H9 (cell line): ENCODE measurements at regions not wholly inside any gene's neighbourhood (a gene's known extent, or its start where the extent isn't known, plus 50 kb on each side); places are given as distances from the start of the nearest gene placed in this dataset.

Experiments
- DNase-seq: peaks from one replicate; pipeline ENCODE4 v3.0.0-alpha.2; 2017
- H2AFZ ChIP-seq: one replicate; pipeline ENCODE4 v1.6.1; 2013; ENCODE audit warnings: mild to moderate bottlenecking, low read length, control low read depth, moderate library complexity
- H2AK5ac ChIP-seq: 2 replicates; pipeline ENCODE4 v1.6.1; 2013; ENCODE audit warnings: low read length, control low read depth, mixed read lengths; ENCODE audit not compliant: insufficient read length
- H2BK120ac ChIP-seq: one replicate; pipeline ENCODE4 v1.6.1; 2013; ENCODE audit warnings: low read depth, mild to moderate bottlenecking, low read length, control low read depth, inconsistent platforms; ENCODE audit not compliant: poor library complexity, severe bottlenecking
- H2BK12ac ChIP-seq: 2 replicates; pipeline ENCODE4 v1.6.1; 2013; ENCODE audit warnings: low read length, control low read depth, mixed read lengths, low read depth; ENCODE audit not compliant: insufficient read length
- H2BK15ac ChIP-seq: 2 replicates; pipeline ENCODE4 v1.6.1; 2013; ENCODE audit warnings: low read depth, low read length, control low read depth
- H2BK20ac ChIP-seq: one replicate; pipeline ENCODE4 v1.6.1; 2013; ENCODE audit warnings: low read depth, mild to moderate bottlenecking, low read length, control low read depth, inconsistent platforms; ENCODE audit not compliant: poor library complexity, severe bottlenecking
- H2BK5ac ChIP-seq: 2 replicates; pipeline ENCODE4 v1.6.1; 2013; ENCODE audit warnings: low read length, control low read depth, mixed read lengths; ENCODE audit not compliant: insufficient read length
- H3K14ac ChIP-seq: 2 replicates; pipeline ENCODE4 v1.6.1; 2013; ENCODE audit warnings: low read length, control low read depth; ENCODE audit not compliant: insufficient read depth
- H3K18ac ChIP-seq: 2 replicates; pipeline ENCODE4 v1.6.1; 2013; ENCODE audit warnings: low read depth, mild to moderate bottlenecking, mixed read lengths, low read length, control low read depth; ENCODE audit not compliant: insufficient read length
- H3K23ac ChIP-seq: 2 replicates; pipeline ENCODE4 v1.6.1; 2013; ENCODE audit warnings: low read length, control low read depth, mixed read lengths, low read depth; ENCODE audit not compliant: insufficient read length
- H3K23me2 ChIP-seq: 2 replicates; pipeline ENCODE4 v1.6.1; 2013; ENCODE audit warnings: low read depth, mild to moderate bottlenecking, mixed read lengths, low read length, control low read depth; ENCODE audit not compliant: insufficient read length, poor library complexity, severe bottlenecking
- H3K27ac ChIP-seq: 2 replicates; pipeline ENCODE4 v1.5.1; 2013; ENCODE audit warnings: low read length, control low read depth, mixed read lengths, low read depth; ENCODE audit not compliant: insufficient read length
- H3K27me3 ChIP-seq: 2 replicates; pipeline ENCODE4 v1.6.1; 2013; ENCODE audit warnings: low read length, control low read depth, inconsistent platforms; ENCODE audit not compliant: insufficient read depth
- H3K4ac ChIP-seq: 2 replicates; pipeline ENCODE4 v1.6.1; 2013; ENCODE audit warnings: low read depth, mild to moderate bottlenecking, control low read depth, inconsistent platforms, low read length, moderate library complexity
- H3K4me1 ChIP-seq: 2 replicates; pipeline ENCODE4 v1.6.1; 2013; ENCODE audit warnings: low read length, control low read depth, inconsistent platforms; ENCODE audit not compliant: insufficient read depth
- H3K4me2 ChIP-seq: 2 replicates; pipeline ENCODE4 v1.6.1; 2013; ENCODE audit warnings: low read length, control low read depth, mixed read lengths; ENCODE audit not compliant: insufficient read length, insufficient read depth
- H3K56ac ChIP-seq: 2 replicates; pipeline ENCODE4 v1.6.1; 2013; ENCODE audit warnings: low read depth, mild to moderate bottlenecking, mixed read lengths, low read length, control low read depth; ENCODE audit not compliant: insufficient read length
- H3K79me1 ChIP-seq: 2 replicates; pipeline ENCODE4 v1.6.1; 2013; ENCODE audit warnings: low read depth, mild to moderate bottlenecking, moderate library complexity, low read length, control low read depth, inconsistent platforms; ENCODE audit not compliant: insufficient read depth, poor library complexity, severe bottlenecking
- H3K79me2 ChIP-seq: 2 replicates; pipeline ENCODE4 v1.6.1; 2013; ENCODE audit warnings: low read length, control low read depth, inconsistent platforms; ENCODE audit not compliant: insufficient read depth
- H3K9ac ChIP-seq: 2 replicates; pipeline ENCODE4 v1.6.1; 2013; ENCODE audit warnings: low read length, control low read depth, mixed read lengths; ENCODE audit not compliant: insufficient read length; ENCODE audit errors: extremely low read depth
- H3K9me3 ChIP-seq: one replicate; pipeline ENCODE4 v1.6.1; 2013; ENCODE audit warnings: low read depth, low read length, inconsistent platforms; ENCODE audit not compliant: control insufficient read depth
- H3T11ph ChIP-seq: one replicate; pipeline ENCODE4 v1.6.1; 2013; ENCODE audit warnings: mild to moderate bottlenecking, low read length, control low read depth, inconsistent platforms
- H4K20me1 ChIP-seq: one replicate; pipeline ENCODE4 v1.6.1; 2013; ENCODE audit not compliant: control insufficient read depth, insufficient read length, insufficient read depth
- H4K5ac ChIP-seq: 2 replicates; pipeline ENCODE4 v1.6.1; 2013; ENCODE audit warnings: low read depth, mild to moderate bottlenecking, mixed read lengths, low read length, control low read depth; ENCODE audit not compliant: insufficient read length
- H4K8ac ChIP-seq: replicated peaks from 2 replicates; pipeline ENCODE4 v1.6.1; 2013; ENCODE audit warnings: low read length, control low read depth, mixed read lengths, low read depth; ENCODE audit not compliant: insufficient read length
- H4K91ac ChIP-seq: 2 replicates; pipeline ENCODE4 v1.6.1; 2013; ENCODE audit warnings: low read depth, mild to moderate bottlenecking, moderate library complexity, mixed read lengths, low read length, control low read depth; ENCODE audit not compliant: insufficient read length
- H3K27ac Mint-ChIP-seq, 3 experiments: 2 replicates in 2 of 3; 3 replicates in 1 of 3; pipeline ENCODE4 v1.8.0; 2020 to 2021; ENCODE audit warnings: mixed read lengths in 3 of 3, mild to moderate bottlenecking in 1 of 3, moderate library complexity in 1 of 3
- H3K27me3 Mint-ChIP-seq: 2 replicates; pipeline ENCODE4 v1.8.0; 2021; ENCODE audit warnings: low read depth, mild to moderate bottlenecking, moderate library complexity, mixed read lengths
- H3K36me3 Mint-ChIP-seq, 3 experiments: 2 replicates in 2 of 3; 3 replicates in 1 of 3; pipeline ENCODE4 v1.8.0; 2020 to 2021; ENCODE audit warnings: low read depth in 3 of 3, mixed read lengths in 3 of 3; ENCODE audit not compliant: insufficient read depth in 1 of 3
- H3K4me1 Mint-ChIP-seq, 2 experiments: 2 replicates each; pipeline ENCODE4 v1.8.0; 2020; ENCODE audit warnings: mixed read lengths in 2 of 2
- H3K4me3 Mint-ChIP-seq, 2 experiments: 2 replicates in 1 of 2; 3 replicates in 1 of 2; pipeline ENCODE4 v1.8.0; 2020 to 2021; ENCODE audit warnings: mild to moderate bottlenecking in 2 of 2, mixed read lengths in 2 of 2, moderate library complexity in 1 of 2
- H3K9me3 Mint-ChIP-seq, 2 experiments: 2 replicates in 1 of 2; 3 replicates in 1 of 2; pipeline ENCODE4 v1.8.0; 2020; ENCODE audit warnings: mild to moderate bottlenecking in 2 of 2, mixed read lengths in 2 of 2, moderate library complexity in 1 of 2
- WGBS: extraction: QIAGEN DNeasy Blood & Tissue Kit; methylation state at CpG from one replicate; pipeline ENCODE4 v1.1.7; 2013; ENCODE audit warnings: missing lambda C conversion rate, low lambda C conversion rate, mixed read lengths; ENCODE audit not compliant: insufficient read length; ENCODE audit errors: extremely low coverage; 5-methylcytosine and 5-hydroxymethylcytosine counted together
- TF ChIP-seq, protein P1 (sequence below): fragments of 200-600 bp; sonication (generic); conservative IDR thresholded peaks from 3 replicates; pipeline ENCODE4 v1.8.0; 2021; ENCODE audit warnings: antibody characterized with exemption, mild to moderate bottlenecking

GRCh38 chr14:38107216-38107631 is 100.5 kb upstream of the SSTR1 start:
- Mint-ChIP-seq H3K27me3 (no peaks in the 10 kb centered on the region), H3K27ac (no peak overlapping the region), H3K36me3 (peaks cover under 1 to 6% (median under 1%) of the 10 kb centered on the region in 3 experiments; a peak in 6 of 7 replicates), H3K9me3 (peaks cover 1 to 12% of the 10 kb centered on the region in 2 experiments; a peak in 4 of 5 replicates), H3K4me1 (no peaks in the 10 kb centered on the region), H3K4me3 (no peak overlapping the region)
- no peak overlapping the region for H2BK5ac ChIP-seq
- no peak for DNase-seq
- no peak overlapping the region for H2BK15ac ChIP-seq
- no CpG with 5 or more reads among the region's 2 CpGs for WGBS
- no peaks in the 10 kb centered on the region for H4K20me1 ChIP-seq
- H3K23me2 ChIP-seq: no peaks in the 10 kb centered on the region
- H3K79me2 ChIP-seq: no peaks in the 10 kb centered on the region
- H4K8ac ChIP-seq: no peak overlapping the region
- H3K4me1 ChIP-seq: no peaks in the 10 kb centered on the region
- no peak overlapping the region for H4K91ac ChIP-seq
- H3K4me2 ChIP-seq: no peak overlapping the region
- no peak overlapping the region for H3T11ph ChIP-seq
- H2BK120ac ChIP-seq: no peak overlapping the region
- no peak overlapping the region for H2AK5ac ChIP-seq
- no peak overlapping the region for H3K4ac ChIP-seq
- H3K79me1 ChIP-seq: no peaks in the 10 kb centered on the region
- H2AFZ ChIP-seq: no peak overlapping the region
- H2BK20ac ChIP-seq: no peak overlapping the region
- TF ChIP-seq, protein P1, sequence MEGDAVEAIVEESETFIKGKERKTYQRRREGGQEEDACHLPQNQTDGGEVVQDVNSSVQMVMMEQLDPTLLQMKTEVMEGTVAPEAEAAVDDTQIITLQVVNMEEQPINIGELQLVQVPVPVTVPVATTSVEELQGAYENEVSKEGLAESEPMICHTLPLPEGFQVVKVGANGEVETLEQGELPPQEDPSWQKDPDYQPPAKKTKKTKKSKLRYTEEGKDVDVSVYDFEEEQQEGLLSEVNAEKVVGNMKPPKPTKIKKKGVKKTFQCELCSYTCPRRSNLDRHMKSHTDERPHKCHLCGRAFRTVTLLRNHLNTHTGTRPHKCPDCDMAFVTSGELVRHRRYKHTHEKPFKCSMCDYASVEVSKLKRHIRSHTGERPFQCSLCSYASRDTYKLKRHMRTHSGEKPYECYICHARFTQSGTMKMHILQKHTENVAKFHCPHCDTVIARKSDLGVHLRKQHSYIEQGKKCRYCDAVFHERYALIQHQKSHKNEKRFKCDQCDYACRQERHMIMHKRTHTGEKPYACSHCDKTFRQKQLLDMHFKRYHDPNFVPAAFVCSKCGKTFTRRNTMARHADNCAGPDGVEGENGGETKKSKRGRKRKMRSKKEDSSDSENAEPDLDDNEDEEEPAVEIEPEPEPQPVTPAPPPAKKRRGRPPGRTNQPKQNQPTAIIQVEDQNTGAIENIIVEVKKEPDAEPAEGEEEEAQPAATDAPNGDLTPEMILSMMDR: no peak
- no peak overlapping the region for H3K56ac ChIP-seq
- H3K23ac ChIP-seq: no peak overlapping the region
- no peaks in the 10 kb centered on the region for H3K9me3 ChIP-seq
- no peak overlapping the region for H4K5ac ChIP-seq
- H3K27me3 ChIP-seq: no peaks in the 10 kb centered on the region
- H3K18ac ChIP-seq: no peak overlapping the region
- no peak overlapping the region for H3K9ac ChIP-seq
- H2BK12ac ChIP-seq: no peak overlapping the region
- H3K27ac ChIP-seq: no peak overlapping the region
- H3K14ac ChIP-seq: no peak overlapping the region
